ENCODE measurements at regions not wholly inside any gene's neighbourhood (a gene's known extent, or its start where the extent isn't known, plus 50 kb on each side); places are given as distances from the start of the nearest gene placed in this dataset.

DNA sequence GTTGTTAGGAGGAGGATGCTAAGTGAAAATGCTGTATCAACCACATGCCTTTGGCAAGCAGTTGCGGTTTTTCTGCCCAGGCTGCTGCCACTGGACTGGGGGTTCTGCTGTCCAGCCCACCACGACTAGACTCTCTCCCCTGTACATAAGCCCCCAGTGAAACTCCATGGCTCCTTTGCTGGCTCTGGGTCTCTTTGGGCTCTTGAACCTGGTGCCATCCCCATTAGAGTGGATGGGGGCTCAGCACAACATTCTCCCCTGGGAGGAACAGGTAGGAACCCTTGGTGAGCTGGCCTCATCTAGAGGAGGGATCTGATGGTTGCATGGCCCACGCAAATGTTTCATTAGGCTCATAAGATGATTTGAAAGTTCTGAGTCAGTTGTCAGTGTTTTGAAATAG lies 204.8 kb upstream of the KCNG1 start:
- H3K27ac Mint-ChIP-seq = no peak overlapping the region
- peaks cover 9% of the 10 kb centered on the region for H3K9me3 Mint-ChIP-seq
- H3K4me3 Mint-ChIP-seq = no peak overlapping the region
- H3K4me1 Mint-ChIP-seq = peaks cover 9% of the 10 kb centered on the region
- peaks cover 2% of the 10 kb centered on the region for H3K27me3 Mint-ChIP-seq (ENCODE audit: low read depth)
- TF ChIP-seq, protein P1, sequence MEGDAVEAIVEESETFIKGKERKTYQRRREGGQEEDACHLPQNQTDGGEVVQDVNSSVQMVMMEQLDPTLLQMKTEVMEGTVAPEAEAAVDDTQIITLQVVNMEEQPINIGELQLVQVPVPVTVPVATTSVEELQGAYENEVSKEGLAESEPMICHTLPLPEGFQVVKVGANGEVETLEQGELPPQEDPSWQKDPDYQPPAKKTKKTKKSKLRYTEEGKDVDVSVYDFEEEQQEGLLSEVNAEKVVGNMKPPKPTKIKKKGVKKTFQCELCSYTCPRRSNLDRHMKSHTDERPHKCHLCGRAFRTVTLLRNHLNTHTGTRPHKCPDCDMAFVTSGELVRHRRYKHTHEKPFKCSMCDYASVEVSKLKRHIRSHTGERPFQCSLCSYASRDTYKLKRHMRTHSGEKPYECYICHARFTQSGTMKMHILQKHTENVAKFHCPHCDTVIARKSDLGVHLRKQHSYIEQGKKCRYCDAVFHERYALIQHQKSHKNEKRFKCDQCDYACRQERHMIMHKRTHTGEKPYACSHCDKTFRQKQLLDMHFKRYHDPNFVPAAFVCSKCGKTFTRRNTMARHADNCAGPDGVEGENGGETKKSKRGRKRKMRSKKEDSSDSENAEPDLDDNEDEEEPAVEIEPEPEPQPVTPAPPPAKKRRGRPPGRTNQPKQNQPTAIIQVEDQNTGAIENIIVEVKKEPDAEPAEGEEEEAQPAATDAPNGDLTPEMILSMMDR (IDR thresholded peaks at IDR 0.05; ENCODE audit: unreplicated experiment) = no peak
- no peaks in the 10 kb centered on the region for H3K36me3 Mint-ChIP-seq
- no peak for DNase-seq (ENCODE audit: low spot score in 2 of 2, unreplicated experiment in 2 of 2)

DNA sequence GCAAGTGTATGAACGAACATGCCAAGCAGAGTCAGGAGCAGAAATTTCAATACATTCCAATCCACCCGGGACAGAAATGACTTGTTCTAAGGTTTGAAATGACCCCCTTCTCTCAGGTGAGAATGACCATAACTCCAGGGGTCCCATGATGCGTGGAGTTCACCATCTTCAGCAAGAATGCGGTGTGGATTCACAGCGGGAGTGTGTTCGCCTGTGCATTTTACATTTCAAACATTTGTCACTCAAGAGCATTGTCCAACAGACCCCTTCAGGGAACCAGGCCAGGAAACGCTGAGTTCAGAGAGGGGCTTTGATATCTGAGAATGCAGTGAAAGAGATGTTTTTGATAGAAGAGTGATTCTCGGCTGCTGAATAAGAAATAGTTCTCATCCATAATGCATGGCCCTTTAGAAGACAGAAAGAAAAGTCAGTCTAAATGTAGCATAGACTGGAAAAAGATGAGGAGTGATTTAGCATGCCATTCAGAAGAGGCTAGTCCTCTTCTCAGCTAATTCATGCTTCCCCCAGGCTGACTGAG lies 200.3 kb upstream of the KCNG1 start:
- H3K36me3 Mint-ChIP-seq = no peaks in the 10 kb centered on the region
- TF ChIP-seq, protein P1 (IDR thresholded peaks at IDR 0.05; ENCODE audit: unreplicated experiment) = no peak
- no peak overlapping the region for H3K4me3 Mint-ChIP-seq
- H3K9me3 Mint-ChIP-seq = no peaks in the 10 kb centered on the region
- no peak for DNase-seq (ENCODE audit: low spot score in 2 of 2, unreplicated experiment in 2 of 2)
- peak overlapping the region; percentile 58 for H3K27ac Mint-ChIP-seq
- peaks cover 18% of the 10 kb centered on the region for H3K4me1 Mint-ChIP-seq
- H3K27me3 Mint-ChIP-seq (ENCODE audit: low read depth) = peaks cover 8% of the 10 kb centered on the region

DNA sequence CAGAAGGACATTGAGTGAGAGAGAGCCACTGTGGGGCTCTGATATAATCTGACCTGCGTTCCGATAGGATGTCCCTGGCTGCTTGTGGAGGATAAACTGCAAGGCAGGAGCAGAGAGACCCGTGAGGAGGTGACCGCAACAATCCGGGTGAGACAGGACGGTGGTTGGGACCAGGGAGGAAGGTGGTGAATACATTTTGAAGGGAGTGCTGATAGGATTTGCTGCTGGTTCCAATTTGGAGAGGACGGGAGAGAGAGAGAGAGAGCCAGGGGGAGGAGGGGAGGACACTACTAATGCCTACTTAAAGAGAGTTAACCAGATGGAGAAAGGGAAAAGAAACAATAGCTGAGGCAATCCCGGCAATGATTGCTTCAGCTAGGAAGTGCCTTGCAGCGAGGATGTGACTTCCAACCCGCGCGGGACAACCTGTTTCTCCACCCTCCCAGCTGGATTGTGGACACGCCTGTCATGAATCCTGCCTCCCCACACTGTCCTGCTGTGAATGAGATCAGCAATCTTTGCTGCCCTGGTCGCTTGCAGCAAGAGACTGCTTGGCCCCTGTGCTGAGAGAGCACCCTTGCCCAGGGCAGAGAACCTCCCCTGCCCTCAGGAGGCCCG lies 199.0 kb upstream of the KCNG1 start:
- H3K27ac Mint-ChIP-seq = no peak overlapping the region
- H3K9me3 Mint-ChIP-seq = peaks cover 6% of the 10 kb centered on the region
- no peak overlapping the region for H3K4me3 Mint-ChIP-seq
- H3K27me3 Mint-ChIP-seq (ENCODE audit: low read depth) = peaks cover 8% of the 10 kb centered on the region
- H3K36me3 Mint-ChIP-seq = no peaks in the 10 kb centered on the region
- TF ChIP-seq, protein P1 (IDR thresholded peaks at IDR 0.05; ENCODE audit: unreplicated experiment) = no peak
- no peak for DNase-seq (ENCODE audit: low spot score in 2 of 2, unreplicated experiment in 2 of 2)
- H3K4me1 Mint-ChIP-seq = peaks cover 18% of the 10 kb centered on the region

DNA sequence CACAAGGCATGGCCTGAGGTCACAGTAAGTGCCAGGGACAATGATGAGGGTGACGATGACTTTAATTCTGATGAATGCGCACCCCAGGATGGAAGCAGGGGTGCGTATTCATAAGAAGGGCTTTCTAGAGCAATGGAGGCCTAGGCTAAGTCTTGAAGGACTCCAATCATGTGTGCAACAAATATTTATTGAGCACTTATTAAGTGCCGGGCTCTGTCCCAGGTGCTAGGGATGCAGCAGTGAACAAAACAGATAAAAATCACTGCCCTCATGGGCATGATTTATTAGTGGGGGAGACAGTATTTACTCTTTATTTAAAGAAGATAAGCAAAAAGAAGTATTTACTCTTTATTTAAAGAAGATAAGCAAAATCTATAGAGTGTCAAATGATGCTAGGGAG lies 198.2 kb upstream of the KCNG1 start:
- TF ChIP-seq, protein P1 (IDR thresholded peaks at IDR 0.05; ENCODE audit: unreplicated experiment) = no peak
- H3K4me1 Mint-ChIP-seq = peaks cover 18% of the 10 kb centered on the region
- H3K4me3 Mint-ChIP-seq = no peak overlapping the region
- peaks cover 8% of the 10 kb centered on the region for H3K27me3 Mint-ChIP-seq (ENCODE audit: low read depth)
- no peak overlapping the region for H3K27ac Mint-ChIP-seq
- peaks cover 12% of the 10 kb centered on the region for H3K9me3 Mint-ChIP-seq
- peaks cover 2% of the 10 kb centered on the region for H3K36me3 Mint-ChIP-seq
- DNase-seq (ENCODE audit: low spot score in 2 of 2, unreplicated experiment in 2 of 2) = no peak

DNA sequence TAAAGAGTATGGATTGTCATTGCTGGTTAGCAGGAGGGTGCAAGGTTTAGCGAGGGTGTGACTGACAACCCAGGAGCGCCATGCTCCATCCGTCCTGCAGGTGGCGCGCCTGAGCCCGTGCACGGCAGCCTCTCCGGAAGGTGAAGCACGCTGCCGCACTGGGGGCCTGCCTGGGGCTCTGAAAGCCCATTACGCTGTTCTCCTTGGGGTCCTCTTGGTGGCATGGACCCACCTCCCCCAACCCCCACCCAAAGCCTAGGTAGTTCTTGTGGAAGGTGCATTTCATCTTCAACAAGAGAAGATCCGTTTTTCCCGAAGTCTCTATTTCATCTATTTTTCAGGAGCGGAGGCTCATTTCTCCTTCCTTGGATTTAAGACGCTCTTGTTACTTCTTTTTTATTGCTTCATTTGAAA lies 197.4 kb upstream of the KCNG1 start:
- TF ChIP-seq, protein P1 (IDR thresholded peaks at IDR 0.05; ENCODE audit: unreplicated experiment) = peak; percentile 84
- peaks cover 12% of the 10 kb centered on the region for H3K9me3 Mint-ChIP-seq
- H3K4me1 Mint-ChIP-seq = peaks cover 18% of the 10 kb centered on the region
- peaks cover 8% of the 10 kb centered on the region for H3K27me3 Mint-ChIP-seq (ENCODE audit: low read depth)
- H3K27ac Mint-ChIP-seq = no peak overlapping the region
- no peak overlapping the region for H3K4me3 Mint-ChIP-seq
- H3K36me3 Mint-ChIP-seq = peaks cover 2% of the 10 kb centered on the region
- DNase-seq (ENCODE audit: low spot score in 2 of 2, unreplicated experiment in 2 of 2) = peak in 1 of 2 experiments; percentile 58

All from mesothelial cell of epicardium (in vitro differentiated cells).